Neural cell (in vitro differentiated cells): ENCODE measurements at regions not wholly inside any gene's neighbourhood (a gene's known extent, or its start where the extent isn't known, plus 50 kb on each side); places are given as distances from the start of the nearest gene placed in this dataset.

Experiments used
- H2AFZ ChIP-seq: fragments of 200-600, 300-800 bp; sonication (generic), shearing (Covaris generic); 2 replicates; pipeline ENCODE4 v1.6.0; 2014; ENCODE audit warnings: low read depth, mild to moderate bottlenecking, antibody characterized with exemption, low read length, moderate library complexity
- H3F3A ChIP-seq: fragments of 200-600 bp; shearing (Covaris generic); 2 replicates; pipeline ENCODE4 v1.6.1; 2016; ENCODE audit warnings: mild to moderate bottlenecking, moderate library complexity, mixed read lengths, antibody characterized with exemption, low read length; ENCODE audit not compliant: insufficient read depth, poor library complexity, severe bottlenecking
- H3K27ac ChIP-seq: fragments of 200-600, 300-800 bp; sonication (generic), shearing (Covaris generic); 2 replicates; pipeline ENCODE4 v1.5.1; 2014; ENCODE audit warnings: mild to moderate bottlenecking, low read length, moderate library complexity
- H3K27me3 ChIP-seq: fragments of 300-800, 200-600 bp; sonication (generic), shearing (Covaris generic); 2 replicates; pipeline ENCODE4 v1.6.0; 2014; ENCODE audit warnings: mild to moderate bottlenecking, low read depth, low read length, moderate library complexity; ENCODE audit not compliant: insufficient read depth
- H3K36me3 ChIP-seq: fragments of 300-800, 200-600 bp; sonication (generic), shearing (Covaris generic); 2 replicates; pipeline ENCODE4 v1.5.1; 2014; ENCODE audit warnings: mild to moderate bottlenecking, antibody characterized with exemption, low read length, moderate library complexity; ENCODE audit not compliant: insufficient read depth
- H3K4me2 ChIP-seq: fragments of 300-800, 200-600 bp; sonication (generic), shearing (Covaris generic); 2 replicates; pipeline ENCODE4 v1.6.0; 2014; ENCODE audit warnings: mild to moderate bottlenecking, low read length
- H3K4me3 ChIP-seq: fragments of 300-800, 200-600 bp; sonication (generic), shearing (Covaris generic); 2 replicates; pipeline ENCODE4 v1.5.1; 2014; ENCODE audit warnings: mild to moderate bottlenecking, low read length, moderate library complexity
- H3K79me2 ChIP-seq: fragments of 200-600 bp; shearing (Covaris generic); replicated peaks from 2 replicates; pipeline ENCODE4 v1.6.0; 2014; ENCODE audit warnings: mild to moderate bottlenecking, low read length, moderate library complexity; ENCODE audit not compliant: insufficient read depth
- H3K9ac ChIP-seq: fragments of 300-800, 200-600 bp; sonication (generic), shearing (Covaris generic); 2 replicates; pipeline ENCODE4 v1.6.1; 2016; ENCODE audit warnings: mild to moderate bottlenecking, low read length, mixed read lengths
- H3K9me2 ChIP-seq: fragments of 200-600 bp; shearing (Covaris generic); 2 replicates; pipeline ENCODE4 v1.6.1; 2016; ENCODE audit warnings: mild to moderate bottlenecking, low read length, mixed read lengths; ENCODE audit not compliant: insufficient read depth
- H3K9me3 ChIP-seq: fragments of 200-600, 300-800 bp; sonication (generic), shearing (Covaris generic); 2 replicates; pipeline ENCODE4 v1.6.1; 2016; ENCODE audit warnings: mild to moderate bottlenecking, mixed run types, low read length, moderate library complexity, mixed read lengths
- H4K20me1 ChIP-seq: fragments of 200-600 bp; shearing (Covaris generic); 2 replicates; pipeline ENCODE4 v1.6.1; 2016; ENCODE audit warnings: mild to moderate bottlenecking, mixed run types; ENCODE audit not compliant: insufficient read depth
- CTCF ChIP-seq: fragments of 450-650 bp; IDR thresholded peaks from 2 replicates; pipeline ENCODE4 v1.5.1; 2014; ENCODE audit warnings: antibody characterized with exemption, mild to moderate bottlenecking, moderate library complexity; ENCODE audit not compliant: poor library complexity, severe bottlenecking
- EP300 ChIP-seq: fragments of 450-650 bp; conservative IDR thresholded peaks from 2 replicates; pipeline ENCODE4 v1.6.1; 2014; ENCODE audit warnings: antibody characterized with exemption, mild to moderate bottlenecking, moderate library complexity; ENCODE audit not compliant: poor library complexity, severe bottlenecking
- EZH2 ChIP-seq: fragments of 200-600, 300-800 bp; shearing (Covaris generic), sonication (generic); IDR thresholded peaks from 2 replicates; pipeline ENCODE4 v1.6.1; 2014; ENCODE audit warnings: antibody characterized with exemption, low read length, borderline replicate concordance, mild to moderate bottlenecking; ENCODE audit not compliant: insufficient read depth, poor library complexity, severe bottlenecking
- MXI1 ChIP-seq: fragments of 450-650 bp; conservative IDR thresholded peaks from 2 replicates; pipeline ENCODE4 v1.6.1; 2014; ENCODE audit warnings: antibody characterized with exemption, mild to moderate bottlenecking; ENCODE audit not compliant: poor library complexity, severe bottlenecking
- POLR2AphosphoS5 ChIP-seq: IDR thresholded peaks from 2 replicates; pipeline ENCODE4 v1.6.1; 2012
- RAD21 ChIP-seq: fragments of 450-650 bp; conservative IDR thresholded peaks from 2 replicates; pipeline ENCODE4 v1.6.1; 2014; ENCODE audit warnings: antibody characterized with exemption, mild to moderate bottlenecking, moderate library complexity
- REST ChIP-seq: IDR thresholded peaks from 2 replicates; pipeline ENCODE4 v1.6.1; 2012; ENCODE audit warnings: borderline replicate concordance
- SMC3 ChIP-seq: fragments of 450-650 bp; conservative IDR thresholded peaks from 2 replicates; pipeline ENCODE4 v1.6.1; 2014; ENCODE audit warnings: antibody characterized with exemption, mild to moderate bottlenecking, moderate library complexity; ENCODE audit not compliant: poor library complexity
- TAF1 ChIP-seq: IDR thresholded peaks from 2 replicates; pipeline ENCODE4 v1.6.1; 2012; ENCODE audit warnings: low read depth

GRCh38 chr13:90393408-90393807 is 954.1 kb upstream of the MIR17HG start:
- TF ChIP-seq MXI1 (no peak), SMC3 (no peak), POLR2AphosphoS5 (no peak), EZH2 (no peak), CTCF (no peak)
- H2AFZ ChIP-seq: no peak overlapping the region
- no peaks in the 10 kb centered on the region for H3F3A ChIP-seq
- no peak overlapping the region for H3K4me3 ChIP-seq
- no peaks in the 10 kb centered on the region for H3K36me3 ChIP-seq
- H4K20me1 ChIP-seq: no peaks in the 10 kb centered on the region
- no peaks in the 10 kb centered on the region for H3K9me3 ChIP-seq
- H3K79me2 ChIP-seq: no peaks in the 10 kb centered on the region
- no peak overlapping the region for H3K4me2 ChIP-seq
- H3K9me2 ChIP-seq: no peaks in the 10 kb centered on the region
- no peaks in the 10 kb centered on the region for H3K27me3 ChIP-seq
- H3K9ac ChIP-seq: no peak overlapping the region
- no peak overlapping the region for H3K27ac ChIP-seq

GRCh38 chr13:90395348-90395747 is 952.1 kb upstream of the MIR17HG start:
- no peak for TF ChIP-seq POLR2AphosphoS5
- no peak for TF ChIP-seq EP300
- no peak for TF ChIP-seq CTCF
- TF ChIP-seq MXI1: no peak
- TF ChIP-seq SMC3: no peak
- TF ChIP-seq RAD21: no peak
- no peak for TF ChIP-seq EZH2
- TF ChIP-seq TAF1: no peak
- no peak for TF ChIP-seq REST
- no peaks in the 10 kb centered on the region for H3F3A ChIP-seq
- no peak overlapping the region for H3K27ac ChIP-seq
- no peaks in the 10 kb centered on the region for H3K9me3 ChIP-seq
- no peaks in the 10 kb centered on the region for H4K20me1 ChIP-seq
- no peaks in the 10 kb centered on the region for H3K36me3 ChIP-seq
- no peak overlapping the region for H3K4me2 ChIP-seq
- H3K79me2 ChIP-seq: no peaks in the 10 kb centered on the region
- H3K9ac ChIP-seq: no peak overlapping the region
- H3K9me2 ChIP-seq: no peaks in the 10 kb centered on the region
- H2AFZ ChIP-seq: no peak overlapping the region
- no peak overlapping the region for H3K4me3 ChIP-seq
- H3K27me3 ChIP-seq: no peaks in the 10 kb centered on the region
